22Rv1 (cell line): ENCODE measurements at regions not wholly inside any gene's neighbourhood (a gene's known extent, or its start where the extent isn't known, plus 50 kb on each side); places are given as distances from the start of the nearest gene placed in this dataset.

Experiments
- CTCF ChIP-seq: fragments of 450-650 bp; IDR thresholded peaks from 2 replicates; pipeline ENCODE4 v1.5.1; 2017; ENCODE audit warnings: mild to moderate bottlenecking
- ZFX ChIP-seq: fragments of 450-650 bp; IDR thresholded peaks from 2 replicates; pipeline ENCODE4 v1.6.1; 2017; ENCODE audit warnings: antibody characterized with exemption, borderline replicate concordance

DNA sequence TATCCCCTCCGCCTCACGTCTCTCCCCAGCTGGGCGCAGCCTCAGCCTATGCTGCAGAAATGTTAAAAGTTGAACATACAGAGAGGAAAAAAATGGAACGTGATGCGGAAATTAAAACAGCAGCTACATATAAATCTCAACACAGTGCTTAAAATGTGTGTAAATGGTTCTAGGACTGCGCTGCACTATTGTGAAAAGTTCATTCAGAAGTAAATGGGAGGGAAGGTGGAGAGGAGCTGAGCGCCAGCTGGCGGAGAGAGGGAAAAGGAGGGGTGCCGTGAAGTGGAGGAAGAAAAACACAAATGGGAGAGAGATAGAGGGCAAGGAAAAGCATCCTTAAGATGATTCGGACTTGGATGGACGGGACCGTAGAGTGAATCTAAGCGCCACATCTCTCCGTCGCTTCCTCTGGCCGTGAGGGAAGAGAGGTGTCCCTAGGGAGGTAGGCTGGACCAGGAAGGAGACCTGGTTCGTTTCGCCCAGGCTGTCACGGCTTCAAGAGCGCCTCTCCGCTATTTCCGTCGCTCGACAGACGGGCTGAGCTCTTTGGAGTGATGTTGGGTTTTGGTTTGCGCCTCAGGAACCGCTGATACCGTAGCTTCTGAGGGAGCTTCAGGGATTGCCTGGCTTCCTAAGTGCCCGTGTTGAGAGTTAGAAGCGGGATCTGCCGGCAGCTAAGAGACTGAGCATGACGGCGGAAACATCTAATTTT, 113.7 kb downstream of the TRIM27 start:
- TF ChIP-seq CTCF (peak; percentile 61), ZFX (no peak)
